ENCODE measurements at regions not wholly inside any gene's neighbourhood (a gene's known extent, or its start where the extent isn't known, plus 50 kb on each side); places are given as distances from the start of the nearest gene placed in this dataset.
A peak's percentile ranks its signal among the peaks of the same experiment; 100 is the strongest.

DNA sequence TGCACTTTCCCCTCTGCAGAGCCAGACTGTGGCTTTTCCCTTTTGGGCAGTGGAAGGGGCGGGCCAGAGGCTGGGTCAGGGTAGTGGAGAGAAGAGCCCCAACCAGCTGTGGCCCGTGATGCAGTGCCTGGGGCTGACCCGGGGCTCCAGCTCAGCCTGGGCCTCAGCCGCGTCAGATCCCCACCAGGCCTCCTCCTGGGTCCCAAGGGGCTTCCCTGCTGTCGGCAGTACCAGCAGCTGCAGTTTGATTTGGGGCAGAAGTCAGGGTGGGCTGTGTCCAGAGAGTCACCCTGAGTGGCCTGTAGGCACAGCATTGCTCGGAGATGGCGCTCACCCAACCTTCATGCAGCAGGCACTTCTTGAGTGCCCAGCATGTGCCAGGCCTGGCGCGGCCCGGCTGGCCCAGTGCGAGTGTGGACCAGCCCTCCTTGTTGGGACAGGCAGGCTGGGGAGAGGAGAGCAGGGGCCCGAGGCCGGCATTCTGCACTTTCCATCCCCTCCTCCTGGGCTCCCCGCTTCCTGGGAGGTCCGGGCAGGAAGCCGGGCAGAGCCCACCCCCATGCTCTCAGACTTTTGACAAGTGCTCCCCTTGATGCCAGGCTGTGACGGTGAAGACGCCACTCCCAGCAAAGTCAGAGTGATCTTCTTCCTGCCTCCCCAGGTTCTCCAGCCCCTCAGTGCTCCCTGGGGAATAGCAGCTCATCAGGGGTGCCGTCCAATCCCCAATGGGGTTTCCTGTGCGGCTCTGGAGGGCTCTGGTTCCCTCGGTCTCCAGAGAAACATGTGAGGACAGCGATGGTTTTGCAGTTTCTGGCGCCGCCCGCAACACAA is 88.3 kb upstream of the COL5A1 start:
- ATAC-seq, result no peak
- intact Hi-C loops (cut with DNase I), result no loop called here
- no peak for DNase-seq
- H3K4me1 ChIP-seq, result no peaks in the 10 kb centered on the region
- WGBS, 2 donors, result 31 to 50% methylated on average over 18 to 25 of the region's 26 CpGs
- no peaks in the 10 kb centered on the region for H3K27me3 ChIP-seq
- no peak overlapping the region for H3K27ac ChIP-seq
- H3K4me3 ChIP-seq, result no peak overlapping the region
- TF ChIP-seq POLR2A (IDR thresholded peaks at IDR 0.05), result no peak
- TF ChIP-seq, protein P1, sequence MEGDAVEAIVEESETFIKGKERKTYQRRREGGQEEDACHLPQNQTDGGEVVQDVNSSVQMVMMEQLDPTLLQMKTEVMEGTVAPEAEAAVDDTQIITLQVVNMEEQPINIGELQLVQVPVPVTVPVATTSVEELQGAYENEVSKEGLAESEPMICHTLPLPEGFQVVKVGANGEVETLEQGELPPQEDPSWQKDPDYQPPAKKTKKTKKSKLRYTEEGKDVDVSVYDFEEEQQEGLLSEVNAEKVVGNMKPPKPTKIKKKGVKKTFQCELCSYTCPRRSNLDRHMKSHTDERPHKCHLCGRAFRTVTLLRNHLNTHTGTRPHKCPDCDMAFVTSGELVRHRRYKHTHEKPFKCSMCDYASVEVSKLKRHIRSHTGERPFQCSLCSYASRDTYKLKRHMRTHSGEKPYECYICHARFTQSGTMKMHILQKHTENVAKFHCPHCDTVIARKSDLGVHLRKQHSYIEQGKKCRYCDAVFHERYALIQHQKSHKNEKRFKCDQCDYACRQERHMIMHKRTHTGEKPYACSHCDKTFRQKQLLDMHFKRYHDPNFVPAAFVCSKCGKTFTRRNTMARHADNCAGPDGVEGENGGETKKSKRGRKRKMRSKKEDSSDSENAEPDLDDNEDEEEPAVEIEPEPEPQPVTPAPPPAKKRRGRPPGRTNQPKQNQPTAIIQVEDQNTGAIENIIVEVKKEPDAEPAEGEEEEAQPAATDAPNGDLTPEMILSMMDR (IDR thresholded peaks at IDR 0.05), result no peak
- H3K36me3 ChIP-seq (replicated peaks in 1 of 2; ENCODE audit: insufficient read depth in 1 of 2, low read depth in 2 of 2), result no peaks in the 10 kb centered on the region
- H3K9me3 ChIP-seq, result no peaks in the 10 kb centered on the region

- no peak overlapping the region for H3K4me3 ChIP-seq
- H3K4me1 ChIP-seq, result no peaks in the 10 kb centered on the region
- no peaks in the 10 kb centered on the region for H3K36me3 ChIP-seq (replicated peaks in 1 of 2; ENCODE audit: insufficient read depth in 1 of 2, low read depth in 2 of 2)
- intact Hi-C loops (cut with DNase I), result no loop called here
- ATAC-seq, result no peak
- no peak overlapping the region for H3K27ac ChIP-seq
- H3K27me3 ChIP-seq, result no peaks in the 10 kb centered on the region
- H3K9me3 ChIP-seq, result no peaks in the 10 kb centered on the region
- TF ChIP-seq POLR2A (IDR thresholded peaks at IDR 0.05), result no peak
- TF ChIP-seq, protein P1 (IDR thresholded peaks at IDR 0.05), result no peak
- no peak for DNase-seq
- WGBS, 2 donors, result 61 to 65% methylated on average over 9 to 10 of the region's 10 CpGs
These were observed 87.6 kb upstream of the COL5A1 start for GRCh38 chr9:134553996-134554372.

- intact Hi-C loops (cut with DNase I), result no loop called here
- no peaks in the 10 kb centered on the region for H3K36me3 ChIP-seq (replicated peaks in 1 of 2; ENCODE audit: insufficient read depth in 1 of 2, low read depth in 2 of 2)
- no peak overlapping the region for H3K4me3 ChIP-seq
- DNase-seq (no peak), ATAC-seq (peak; percentile 7)
- TF ChIP-seq POLR2A (IDR thresholded peaks at IDR 0.05), result no peak
- TF ChIP-seq, protein P1 (IDR thresholded peaks at IDR 0.05), result no peak
- no peak overlapping the region for H3K27ac ChIP-seq
- WGBS, 2 donors, result 47 to 80% methylated on average over 7 to 21 of the region's 22 CpGs
- H3K9me3 ChIP-seq, result no peaks in the 10 kb centered on the region
- no peaks in the 10 kb centered on the region for H3K4me1 ChIP-seq
- no peaks in the 10 kb centered on the region for H3K27me3 ChIP-seq
These were observed 87.1 kb upstream of the COL5A1 start for GRCh38 chr9:134554373-134555093.

GRCh38 chr9:134555094-134555650 is 86.4 kb upstream of the COL5A1 start:
- Histone ChIP-seq H3K27ac (no peak overlapping the region), H3K27me3 (no peaks in the 10 kb centered on the region), H3K4me1 (no peaks in the 10 kb centered on the region), H3K36me3 (replicated peaks in 1 of 2; ENCODE audit: insufficient read depth in 1 of 2, low read depth in 2 of 2) (no peaks in the 10 kb centered on the region), H3K9me3 (no peaks in the 10 kb centered on the region), H3K4me3 (no peak overlapping the region)
- ATAC-seq, result no peak
- TF ChIP-seq, protein P1 (IDR thresholded peaks at IDR 0.05), result no peak
- TF ChIP-seq POLR2A (IDR thresholded peaks at IDR 0.05), result no peak
- intact Hi-C loops (cut with DNase I), result no loop called here
- no peak for DNase-seq
- WGBS, 2 donors, result 58 to 61% methylated on average over 2 to 9 of the region's 9 CpGs

Data from body of pancreas (tissue), 4 donors.